GM21423 (cell line): ENCODE measurements at regions not wholly inside any gene's neighbourhood (a gene's known extent, or its start where the extent isn't known, plus 50 kb on each side); places are given as distances from the start of the nearest gene placed in this dataset.

Experiments used
- ATAC-seq: cut with Tn5 transposase; IDR thresholded peaks from one replicate; pipeline ENCODE4 v1.9.1; 2021; ENCODE audit warnings: mild to moderate bottlenecking, moderate library complexity; ENCODE audit not compliant: unreplicated experiment

DNA sequence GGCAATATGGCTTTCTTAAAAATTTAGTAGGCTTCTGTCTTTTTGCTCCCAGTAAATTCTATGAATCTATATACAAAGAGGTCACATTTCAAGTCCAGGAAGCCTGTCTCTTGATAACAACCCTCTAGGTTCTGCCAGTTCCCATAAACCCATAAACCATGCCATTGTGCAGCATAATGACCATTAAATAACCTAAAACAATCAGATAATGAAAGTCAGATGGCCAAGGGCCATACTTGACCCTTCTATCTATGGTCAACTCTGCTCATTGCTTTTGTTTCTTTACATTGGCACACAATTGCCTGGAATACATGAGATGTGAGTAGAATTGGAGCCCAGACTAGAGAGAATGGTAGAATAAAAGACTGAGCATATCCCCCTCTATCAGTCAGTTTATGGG lies 305.4 kb upstream of the KIF2A start:
- ATAC-seq: no peak

DNA sequence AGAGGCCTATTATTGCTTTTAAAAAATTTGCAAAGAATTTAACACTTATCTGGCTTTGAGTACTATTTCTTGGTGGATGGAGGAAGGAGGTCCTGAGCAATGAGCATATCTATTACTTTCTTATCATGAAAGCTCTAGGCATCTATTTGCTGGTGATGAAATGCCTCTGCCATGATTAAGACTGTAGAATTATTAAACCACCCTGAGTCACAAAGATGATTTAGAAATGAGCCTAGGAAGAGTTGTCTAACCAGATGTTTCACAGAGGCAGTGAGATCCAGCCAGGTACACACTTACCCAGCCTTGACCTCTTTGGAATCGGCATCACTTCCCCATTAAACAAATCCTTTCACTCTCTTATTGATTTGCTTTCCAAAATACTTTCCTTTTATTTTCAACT lies 304.4 kb upstream of the KIF2A start:
- no peak for ATAC-seq

- ATAC-seq: no peak
These were observed 303.6 kb upstream of the KIF2A start for GRCh38 chr5:62002436-62002835.

GRCh38 chr5:62005551-62005950 lies 300.5 kb upstream of the KIF2A start:
- no peak for ATAC-seq

DNA sequence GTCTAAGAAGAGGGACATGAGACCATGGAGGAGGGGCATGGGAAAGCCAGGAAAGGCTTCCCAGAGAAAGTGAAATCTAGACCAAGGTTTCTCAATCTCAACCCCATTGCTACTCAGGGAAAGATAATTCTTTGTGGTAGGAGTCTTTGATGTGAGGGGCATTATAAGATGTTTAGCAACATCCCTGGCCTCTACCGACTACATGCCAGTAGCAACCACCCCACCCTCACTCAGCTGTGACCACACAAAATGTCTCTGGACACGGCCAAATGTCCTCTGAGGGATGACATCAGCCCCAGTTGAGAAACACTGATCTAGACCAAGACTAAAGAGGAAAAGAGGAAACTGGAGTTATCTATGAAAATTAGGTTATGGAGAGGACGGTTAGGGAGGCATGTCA lies 298.5 kb upstream of the KIF2A start:
- ATAC-seq: no peak

- ATAC-seq: no peak
These were observed 294.8 kb upstream of the KIF2A start for GRCh38 chr5:62011089-62011664.

DNA sequence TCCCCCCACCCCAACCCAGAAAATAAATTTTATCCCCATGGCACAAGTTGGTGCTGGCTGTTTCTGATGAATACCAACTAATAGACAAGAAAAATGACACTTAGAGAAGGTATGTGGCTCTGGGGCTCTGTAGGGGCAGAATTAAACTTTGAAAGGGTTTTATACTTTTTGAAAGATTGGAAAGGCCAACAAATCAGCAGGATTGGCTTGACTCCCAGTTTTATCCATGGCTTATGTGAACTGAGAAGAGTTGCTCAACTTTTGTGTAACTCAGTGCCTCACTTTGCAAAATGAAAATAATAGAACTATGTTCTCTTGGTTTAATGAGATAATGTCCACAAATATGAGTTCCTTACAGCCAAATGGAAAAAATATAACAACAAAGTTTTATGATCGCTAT lies 288.9 kb upstream of the KIF2A start:
- no peak for ATAC-seq

DNA sequence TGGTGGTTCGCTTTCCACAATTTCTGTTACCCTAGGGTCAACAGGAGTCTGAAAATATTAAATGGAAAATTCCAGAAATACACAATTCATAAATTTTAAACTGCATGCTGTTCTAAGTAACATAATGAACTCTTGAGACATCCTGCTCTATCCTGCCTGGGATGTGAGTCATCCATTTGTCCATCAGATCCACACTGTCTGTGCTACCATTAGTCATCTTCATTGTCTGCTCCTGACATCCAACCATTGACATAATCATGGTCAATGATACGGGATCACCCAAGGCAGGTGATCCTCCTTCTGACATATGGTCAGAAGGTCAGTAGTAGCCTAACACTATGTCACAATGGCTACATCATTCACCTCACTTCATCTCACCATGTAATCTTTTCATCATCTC lies 276.7 kb upstream of the KIF2A start:
- no peak for ATAC-seq

GRCh38 chr5:62030326-62030725 lies 275.7 kb upstream of the KIF2A start:
- ATAC-seq: no peak

- ATAC-seq: no peak
These were observed 268.0 kb upstream of the KIF2A start for GRCh38 chr5:62038024-62038423.

- ATAC-seq: no peak
These were observed 264.8 kb upstream of the KIF2A start for GRCh38 chr5:62041156-62041756.

GRCh38 chr5:62042007-62042406 lies 264.0 kb upstream of the KIF2A start:
- no peak for ATAC-seq

DNA sequence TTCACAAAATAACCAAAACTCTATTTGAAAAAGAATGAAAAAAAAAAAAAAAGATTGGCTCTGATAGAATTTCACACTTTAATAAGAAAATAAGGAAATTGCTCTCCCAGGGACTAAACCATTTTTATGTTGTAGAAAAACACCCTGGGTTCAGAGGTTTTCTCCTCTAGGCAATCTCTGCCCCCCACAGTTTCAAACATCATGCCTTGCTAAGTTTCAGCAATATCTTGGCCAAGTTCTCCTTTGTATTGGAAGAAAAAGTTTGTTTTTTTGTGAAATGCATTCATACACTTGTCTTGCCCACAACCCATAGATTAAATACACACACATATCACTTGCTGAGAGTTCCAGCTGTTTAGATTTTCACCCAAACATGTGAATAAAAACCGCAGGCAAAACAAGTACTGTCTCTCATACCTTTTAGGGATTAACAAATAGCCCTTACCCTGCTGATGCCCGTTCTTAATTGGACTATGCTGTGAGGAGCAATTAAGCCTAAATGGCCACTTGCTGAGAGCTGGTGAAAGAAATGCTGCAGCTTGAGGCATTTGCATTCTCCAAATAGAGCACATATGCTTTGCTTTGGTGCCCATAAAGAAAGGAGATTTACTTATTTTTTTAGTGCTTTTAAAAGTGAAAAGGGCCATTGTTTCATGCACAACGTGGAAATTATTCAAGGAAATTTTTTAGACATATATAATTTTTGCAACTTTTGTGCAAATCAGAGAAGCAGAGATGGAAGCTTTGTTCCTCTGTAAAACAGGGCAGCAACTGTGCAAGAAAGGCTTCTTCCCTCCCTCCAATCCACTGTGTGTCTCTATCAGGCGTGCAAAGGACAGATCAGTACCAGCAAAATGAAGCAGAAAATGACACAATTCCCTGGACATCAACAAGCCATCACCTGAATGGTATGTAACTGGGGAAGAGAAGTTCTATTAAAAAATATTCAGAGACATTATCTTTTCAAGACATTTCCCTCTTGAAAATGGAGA lies 262.4 kb upstream of the KIF2A start:
- no peak for ATAC-seq

- ATAC-seq: no peak
These were observed 261.0 kb upstream of the KIF2A start for GRCh38 chr5:62044989-62045388.

DNA sequence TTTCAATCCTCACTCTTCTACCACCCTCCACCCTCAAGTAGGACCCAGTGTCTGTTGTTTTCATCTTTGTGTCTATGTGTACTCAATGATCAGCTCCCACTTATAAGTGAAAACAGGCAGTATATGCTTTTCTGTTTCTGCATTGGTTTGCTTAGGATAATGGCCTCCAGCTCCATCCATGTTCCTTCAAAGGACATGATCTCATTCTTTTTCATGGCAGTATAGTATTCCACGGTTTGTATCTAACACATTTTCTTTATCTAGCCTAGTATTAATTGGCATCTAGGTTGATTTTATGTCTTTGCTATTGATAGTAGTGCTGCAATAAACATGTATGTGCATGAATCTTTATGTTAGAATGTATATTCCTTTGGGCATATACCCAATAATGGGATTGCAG lies 259.8 kb upstream of the KIF2A start:
- ATAC-seq: no peak

DNA sequence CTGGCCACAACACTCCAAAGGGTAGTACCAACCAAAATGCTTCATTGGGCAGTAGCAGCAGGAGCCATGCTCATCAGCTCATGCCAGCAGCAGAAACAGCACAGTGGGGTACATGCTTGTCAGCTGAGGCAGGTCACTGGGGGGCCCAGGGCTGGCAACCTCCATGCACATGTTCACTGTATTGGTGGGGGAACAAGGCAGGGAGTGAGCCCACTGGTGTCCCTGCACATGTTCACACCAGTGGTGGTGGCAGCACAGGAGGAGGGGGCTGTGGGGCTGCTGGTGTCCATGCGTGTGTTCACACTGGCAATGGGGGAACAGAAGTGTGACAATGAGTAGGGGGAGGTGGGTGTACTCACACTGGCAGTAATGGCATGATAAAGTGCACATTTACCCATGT lies 254.3 kb upstream of the KIF2A start:
- no peak for ATAC-seq

GRCh38 chr5:62059960-62060359 lies 246.0 kb upstream of the KIF2A start:
- no peak for ATAC-seq

- no peak for ATAC-seq
These were observed 241.0 kb upstream of the KIF2A start for GRCh38 chr5:62065050-62065449.

- no peak for ATAC-seq
These were observed 239.2 kb upstream of the KIF2A start for GRCh38 chr5:62066761-62067277.

DNA sequence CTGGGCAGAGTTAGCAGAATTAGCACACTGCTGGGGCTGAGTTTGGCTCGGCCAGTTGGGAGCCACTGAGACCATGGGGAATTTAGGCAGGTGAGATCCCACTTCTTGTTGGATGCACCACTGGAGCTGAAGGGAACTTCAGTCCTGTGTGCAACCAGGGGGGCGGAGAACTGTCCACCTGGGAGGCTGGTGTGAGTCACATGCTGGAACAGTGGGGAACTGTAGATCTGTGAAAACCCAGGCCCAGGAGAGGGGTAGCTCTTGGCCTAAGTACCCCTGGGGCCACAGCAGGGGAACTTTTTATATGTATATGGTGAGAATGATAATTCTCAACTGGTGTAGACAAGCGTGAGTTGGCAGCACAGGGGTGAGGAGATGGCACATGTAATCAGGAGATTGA lies 237.5 kb upstream of the KIF2A start:
- no peak for ATAC-seq

- ATAC-seq: no peak
These were observed 228.6 kb upstream of the KIF2A start for GRCh38 chr5:62077387-62077786.
